Gastroesophageal sphincter (tissue), 4 donors: ENCODE measurements at regions not wholly inside any gene's neighbourhood (a gene's known extent, or its start where the extent isn't known, plus 50 kb on each side); places are given as distances from the start of the nearest gene placed in this dataset.

ENCODE experiments used
- ATAC-seq: fragments of 150-250 bp; one replicate; pipeline ENCODE4 v1.9.1; 2016; ENCODE audit warnings: mild to moderate bottlenecking, moderate library complexity
- H3K27ac ChIP-seq, 4 donors: fragments of 200-600 bp; sonication (generic) in 3 of 4; 1 replicate in 3 of 4; 2 replicates in 1 of 4; pipeline ENCODE4 v1.5.1; 2016 to 2019
- H3K27me3 ChIP-seq: fragments of 200-600 bp; sonication (generic); one replicate; pipeline ENCODE4 v1.5.1; 2019
- H3K36me3 ChIP-seq, 2 donors: fragments of 200-600 bp; sonication (generic); one replicate each; pipeline ENCODE4 v1.5.1; 2019; ENCODE audit warnings: control low read depth in 1 of 2
- H3K4me1 ChIP-seq, 3 donors: fragments of 200-600 bp; sonication (generic); 1 replicate in 2 of 3; 2 replicates in 1 of 3; pipeline ENCODE4 v1.5.1; 2016 to 2019; ENCODE audit warnings: control low read depth in 2 of 3
- H3K4me3 ChIP-seq, 2 donors: fragments of 200-600 bp; sonication (generic); one replicate each; pipeline ENCODE4 v1.5.1; 2019; ENCODE audit warnings: mild to moderate bottlenecking in 1 of 2, moderate library complexity in 1 of 2
- H3K9me3 ChIP-seq, 3 donors: fragments of 200-600 bp; sonication (generic); one replicate each; pipeline ENCODE4 v1.5.1; 2017 to 2019; ENCODE audit warnings: control low read depth in 2 of 3
- CTCF ChIP-seq, 4 experiments: fragments of 200-600 bp in 2 of 4; fragments of 450-650 bp in 2 of 4; sonication (generic) in 1 of 4; IDR thresholded peaks; one replicate each; pipeline ENCODE4 v1.5.1; 2017 to 2019; ENCODE audit warnings: antibody characterized with exemption in 4 of 4, mild to moderate bottlenecking in 2 of 4, moderate library complexity in 2 of 4
- EP300 ChIP-seq: sonication (generic); formaldehyde crosslinking; IDR thresholded peaks from one replicate; pipeline ENCODE4 v1.6.1; 2017; ENCODE audit warnings: antibody characterized with exemption, mild to moderate bottlenecking
- POLR2A ChIP-seq, 2 donors: fragments of 450-650 bp; IDR thresholded peaks; one replicate each; pipeline ENCODE4 v1.6.1; 2017; ENCODE audit warnings: antibody characterized with exemption in 2 of 2, mild to moderate bottlenecking in 2 of 2, moderate library complexity in 1 of 2
- POLR2AphosphoS5 ChIP-seq: sonication (generic); formaldehyde crosslinking; IDR thresholded peaks from one replicate; pipeline ENCODE4 v1.6.1; 2017; ENCODE audit warnings: antibody characterized with exemption
- WGBS, 2 donors: methylation state at CpG; one replicate each; pipeline ENCODE4 v1.1.5; 2018; ENCODE audit warnings: low coverage in 1 of 2; 5-methylcytosine and 5-hydroxymethylcytosine counted together

GRCh38 chrX:94058728-94059382, 384.8 kb downstream of the FAM133A start:
- Histone ChIP-seq H3K36me3 (no peaks in the 10 kb centered on the region), H3K4me1 (no peaks in the 10 kb centered on the region), H3K4me3 (no peak overlapping the region), H3K9me3 (no peaks in the 10 kb centered on the region), H3K27ac (no peak overlapping the region), H3K27me3 (no peaks in the 10 kb centered on the region)
- ATAC-seq, result no peak
- no peak for TF ChIP-seq POLR2A (IDR thresholded peaks at IDR 0.05)
- peak in 1 of 4 experiments; percentile 44 for TF ChIP-seq CTCF (IDR thresholded peaks at IDR 0.05)
- 13 to 23% methylated on average over 3 to 9 of the region's 9 CpGs for WGBS, 2 donors

- no peak overlapping the region for H3K27ac ChIP-seq
- TF ChIP-seq POLR2A (IDR thresholded peaks at IDR 0.05), result no peak
- H3K4me1 ChIP-seq, result no peaks in the 10 kb centered on the region
- H3K9me3 ChIP-seq, result no peaks in the 10 kb centered on the region
- H3K4me3 ChIP-seq, result no peak overlapping the region
- WGBS, 2 donors, result 70 to 79% methylated on average over 3 to 6 of the region's 7 CpGs
- H3K36me3 ChIP-seq, result no peaks in the 10 kb centered on the region
- H3K27me3 ChIP-seq, result no peaks in the 10 kb centered on the region
- ATAC-seq, result no peak
Observed at GRCh38 chrX:94065091-94065490, 391.1 kb downstream of the FAM133A start.

- no peaks in the 10 kb centered on the region for H3K9me3 ChIP-seq
Observed at GRCh38 chrX:94089149-94089548, 415.1 kb downstream of the FAM133A start.

GRCh38 chrX:94097868-94098267, 423.9 kb downstream of the FAM133A start:
- no peaks in the 10 kb centered on the region for H3K36me3 ChIP-seq
- H3K27me3 ChIP-seq, result no peaks in the 10 kb centered on the region
- ATAC-seq, result no peak
- no peaks in the 10 kb centered on the region for H3K4me1 ChIP-seq
- H3K9me3 ChIP-seq, result no peaks in the 10 kb centered on the region
- H3K27ac ChIP-seq, result no peak overlapping the region
- H3K4me3 ChIP-seq, result no peak overlapping the region
- TF ChIP-seq POLR2AphosphoS5, result no peak
- TF ChIP-seq EP300, result no peak
- no peak for TF ChIP-seq CTCF (IDR thresholded peaks at IDR 0.05)
- no peak for TF ChIP-seq POLR2A (IDR thresholded peaks at IDR 0.05)

More at GRCh38 chrX:94089149-94089548, 415.1 kb downstream of the FAM133A start:
- ATAC-seq, result no peak
- no peak overlapping the region for H3K4me3 ChIP-seq
- H3K27me3 ChIP-seq, result no peaks in the 10 kb centered on the region
- no peaks in the 10 kb centered on the region for H3K4me1 ChIP-seq
- WGBS, 2 donors, result 64 to 86% methylated on average over 1 of the region's 1 CpG
- no peaks in the 10 kb centered on the region for H3K36me3 ChIP-seq
- no peak overlapping the region for H3K27ac ChIP-seq
- TF ChIP-seq CTCF (IDR thresholded peaks at IDR 0.05), result no peak
- TF ChIP-seq POLR2A (IDR thresholded peaks at IDR 0.05), result no peak
- no peak for TF ChIP-seq POLR2AphosphoS5
- no peak for TF ChIP-seq EP300

GRCh38 chrX:94107981-94108380, 434.0 kb downstream of the FAM133A start:
- TF ChIP-seq POLR2AphosphoS5, result no peak
- no peak for TF ChIP-seq CTCF (IDR thresholded peaks at IDR 0.05)
- no peak for TF ChIP-seq POLR2A (IDR thresholded peaks at IDR 0.05)
- no peak for TF ChIP-seq EP300
- Histone ChIP-seq H3K4me1 (no peaks in the 10 kb centered on the region), H3K4me3 (no peak overlapping the region), H3K36me3 (no peaks in the 10 kb centered on the region), H3K27ac (no peak overlapping the region), H3K27me3 (no peaks in the 10 kb centered on the region), H3K9me3 (no peaks in the 10 kb centered on the region)
- 22 to 35% methylated on average over 3 of the region's 3 CpGs for WGBS, 2 donors
- ATAC-seq, result no peak
